PC-9 (cell line): ENCODE measurements at regions not wholly inside any gene's neighbourhood (a gene's known extent, or its start where the extent isn't known, plus 50 kb on each side); places are given as distances from the start of the nearest gene placed in this dataset.
"Not testable (repeated sequence)": the region's sequence is repeated elsewhere in the genome, so short reads cannot be mapped to it uniquely, and the experiment has no call there.

Experiments used
- EZH2 ChIP-seq: fragments of 200-600 bp; sonication (generic); IDR thresholded peaks from 2 replicates; pipeline ENCODE4 v1.8.0; 2017; ENCODE audit warnings: antibody characterized with exemption, low read depth
- TF ChIP-seq, protein P1 (sequence below): fragments of 200-600 bp; sonication (generic); conservative IDR thresholded peaks from 2 replicates; pipeline ENCODE4 v1.6.1; 2017; ENCODE audit warnings: mixed run types, antibody characterized with exemption, mild to moderate bottlenecking, moderate library complexity

DNA sequence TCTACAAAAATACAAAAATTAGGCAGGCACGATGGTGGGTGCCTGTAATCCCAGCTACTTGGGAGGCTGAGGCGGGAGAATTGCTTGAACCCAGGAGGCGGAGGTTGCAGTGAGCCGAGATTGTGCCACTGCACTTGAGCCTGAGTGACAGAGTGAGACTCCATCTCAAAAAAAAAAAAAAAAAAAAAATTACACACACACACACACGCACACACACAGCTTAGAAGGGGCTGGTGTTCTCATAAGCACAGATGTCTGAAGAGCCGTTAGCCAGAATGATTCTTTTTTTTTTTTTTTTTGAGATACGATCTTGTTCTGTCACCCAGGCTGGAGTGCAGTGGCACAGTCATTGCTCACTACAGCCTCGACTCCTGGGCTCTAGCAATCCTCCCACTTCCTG, 119.3 kb upstream of the ALDH3B2 start:
- not testable (repeated sequence) for TF ChIP-seq EZH2
- TF ChIP-seq, protein P1, sequence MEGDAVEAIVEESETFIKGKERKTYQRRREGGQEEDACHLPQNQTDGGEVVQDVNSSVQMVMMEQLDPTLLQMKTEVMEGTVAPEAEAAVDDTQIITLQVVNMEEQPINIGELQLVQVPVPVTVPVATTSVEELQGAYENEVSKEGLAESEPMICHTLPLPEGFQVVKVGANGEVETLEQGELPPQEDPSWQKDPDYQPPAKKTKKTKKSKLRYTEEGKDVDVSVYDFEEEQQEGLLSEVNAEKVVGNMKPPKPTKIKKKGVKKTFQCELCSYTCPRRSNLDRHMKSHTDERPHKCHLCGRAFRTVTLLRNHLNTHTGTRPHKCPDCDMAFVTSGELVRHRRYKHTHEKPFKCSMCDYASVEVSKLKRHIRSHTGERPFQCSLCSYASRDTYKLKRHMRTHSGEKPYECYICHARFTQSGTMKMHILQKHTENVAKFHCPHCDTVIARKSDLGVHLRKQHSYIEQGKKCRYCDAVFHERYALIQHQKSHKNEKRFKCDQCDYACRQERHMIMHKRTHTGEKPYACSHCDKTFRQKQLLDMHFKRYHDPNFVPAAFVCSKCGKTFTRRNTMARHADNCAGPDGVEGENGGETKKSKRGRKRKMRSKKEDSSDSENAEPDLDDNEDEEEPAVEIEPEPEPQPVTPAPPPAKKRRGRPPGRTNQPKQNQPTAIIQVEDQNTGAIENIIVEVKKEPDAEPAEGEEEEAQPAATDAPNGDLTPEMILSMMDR, result not testable (repeated sequence)
